Tibial artery (tissue), 4 donors: ENCODE measurements at regions not wholly inside any gene's neighbourhood (a gene's known extent, or its start where the extent isn't known, plus 50 kb on each side); places are given as distances from the start of the nearest gene placed in this dataset.

Source experiments
- DNase-seq, 2 donors: peaks; one replicate each; pipeline ENCODE4 v3.0.0-alpha.2; 2019
- H3K27ac ChIP-seq, 2 donors: fragments of 200-600 bp; sonication (generic) in 1 of 2; 1 replicate in 1 of 2; 2 replicates in 1 of 2; pipeline ENCODE4 v1.5.1; 2018 to 2019; ENCODE audit warnings: mild to moderate bottlenecking in 1 of 2
- H3K27me3 ChIP-seq, 2 donors: fragments of 200-600 bp; sonication (generic) in 1 of 2; one replicate each; pipeline versions ENCODE4 v1.5.1 to v1.6.0; 2016 to 2019
- H3K36me3 ChIP-seq, 3 donors: fragments of 200-600 bp; sonication (generic) in 2 of 3; one replicate each; pipeline ENCODE4 v1.5.1; 2016 to 2019; ENCODE audit warnings: mild to moderate bottlenecking in 2 of 3
- H3K4me1 ChIP-seq, 4 donors: fragments of 200-600 bp; sonication (generic) in 2 of 4; 1 replicate in 3 of 4; 2 replicates in 1 of 4; pipeline ENCODE4 v1.5.1; 2016 to 2019
- H3K4me3 ChIP-seq, 2 donors: fragments of 200-600 bp; sonication (generic) in 1 of 2; 1 replicate in 1 of 2; 2 replicates in 1 of 2; pipeline ENCODE4 v1.5.1; 2018 to 2019; ENCODE audit warnings: mild to moderate bottlenecking in 2 of 2
- H3K9me3 ChIP-seq, 3 donors: fragments of 200-600 bp; sonication (generic) in 1 of 3; one replicate each; pipeline ENCODE4 v1.5.1; 2016 to 2019
- CTCF ChIP-seq, 2 experiments: fragments of 200-600 bp in 1 of 2; fragments of 450-650 bp in 1 of 2; IDR thresholded peaks; one replicate each; pipeline ENCODE4 v1.5.1; 2017 to 2019; ENCODE audit warnings: antibody characterized with exemption in 2 of 2, mild to moderate bottlenecking in 1 of 2, moderate library complexity in 1 of 2
- intact Hi-C: fragments of 100-400 bp; cut with DNase I; formaldehyde crosslinking; loops from one replicate; pipeline ENCODE4 v1.15.0; 2023; ENCODE audit warnings: low total_unique reads

- Histone ChIP-seq H3K36me3 (no peaks in the 10 kb centered on the region), H3K4me1 (no peaks in the 10 kb centered on the region), H3K27me3 (no peaks in the 10 kb centered on the region), H3K27ac (no peak overlapping the region), H3K9me3 (peaks cover 0 to 5% (median 0%) of the 10 kb centered on the region in 3 donors), H3K4me3 (no peak overlapping the region)
- intact Hi-C loops = no loop called here
- DNase-seq = no peak
- TF ChIP-seq CTCF (IDR thresholded peaks at IDR 0.05) = no peak
Observed at GRCh38 chr4:58711039-58711438, 1600.9 kb upstream of the IGFBP7 start.

DNA sequence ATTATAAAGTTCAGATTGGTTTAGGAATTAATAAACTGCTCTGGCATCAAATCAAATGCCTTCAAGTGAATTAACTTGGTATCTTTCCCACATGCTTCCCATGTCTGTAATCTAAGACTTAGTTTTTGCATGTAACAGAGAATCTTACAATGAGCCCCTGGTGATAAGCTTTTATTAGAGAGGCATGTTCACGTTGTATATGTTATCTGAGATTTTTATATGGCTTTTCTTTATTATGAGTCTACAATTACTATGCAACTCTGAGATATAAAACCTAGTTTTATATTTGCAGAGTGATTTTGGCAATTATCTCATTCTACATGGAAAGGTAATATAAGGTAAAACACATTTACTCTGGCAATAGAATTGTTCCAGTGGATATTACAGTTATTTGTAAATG, 1578.4 kb upstream of the IGFBP7 start:
- no peaks in the 10 kb centered on the region for H3K9me3 ChIP-seq
- intact Hi-C loops = no loop called here
- no peak for TF ChIP-seq CTCF (IDR thresholded peaks at IDR 0.05)
- H3K27me3 ChIP-seq = no peaks in the 10 kb centered on the region
- H3K4me3 ChIP-seq = no peak overlapping the region
- no peak for DNase-seq
- no peaks in the 10 kb centered on the region for H3K36me3 ChIP-seq
- no peak overlapping the region for H3K27ac ChIP-seq
- no peaks in the 10 kb centered on the region for H3K4me1 ChIP-seq

- no peaks in the 10 kb centered on the region for H3K27me3 ChIP-seq
- H3K9me3 ChIP-seq = no peaks in the 10 kb centered on the region
- no peak for DNase-seq
- H3K27ac ChIP-seq = no peak overlapping the region
- H3K4me3 ChIP-seq = no peak overlapping the region
- no peaks in the 10 kb centered on the region for H3K4me1 ChIP-seq
- TF ChIP-seq CTCF (IDR thresholded peaks at IDR 0.05) = no peak
- intact Hi-C loops = no loop called here
- no peaks in the 10 kb centered on the region for H3K36me3 ChIP-seq
Observed at GRCh38 chr4:58679886-58680285, 1569.7 kb upstream of the IGFBP7 start.

- no peak for DNase-seq
- no peak overlapping the region for H3K4me3 ChIP-seq
- no peaks in the 10 kb centered on the region for H3K27me3 ChIP-seq
- H3K27ac ChIP-seq = no peak overlapping the region
- H3K4me1 ChIP-seq = no peaks in the 10 kb centered on the region
- intact Hi-C loops = no loop called here
- no peak for TF ChIP-seq CTCF (IDR thresholded peaks at IDR 0.05)
- no peaks in the 10 kb centered on the region for H3K9me3 ChIP-seq
- H3K36me3 ChIP-seq = no peaks in the 10 kb centered on the region
Observed at GRCh38 chr4:58679051-58679450, 1568.9 kb upstream of the IGFBP7 start.

DNA sequence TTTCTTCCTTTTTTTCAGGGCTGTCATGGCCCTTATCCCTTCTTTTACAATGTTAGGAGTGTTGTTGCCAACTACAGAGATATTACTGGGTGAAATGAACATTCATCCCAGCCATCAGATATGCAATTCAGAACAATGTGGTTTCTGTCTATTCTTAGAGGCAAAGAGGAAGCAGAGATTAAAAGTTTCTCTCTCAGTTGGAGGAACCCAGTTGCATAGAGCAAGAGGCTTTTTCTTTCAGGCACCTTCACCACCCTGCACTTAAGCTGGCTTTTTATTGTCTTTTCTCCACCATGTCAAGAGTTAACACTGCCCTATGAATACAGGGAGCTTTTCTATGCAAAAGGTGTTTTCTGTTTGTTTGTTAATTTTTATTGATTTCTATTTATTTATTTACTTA, 1559.6 kb upstream of the IGFBP7 start:
- no peak for TF ChIP-seq CTCF (IDR thresholded peaks at IDR 0.05)
- Histone ChIP-seq H3K9me3 (no peaks in the 10 kb centered on the region), H3K4me3 (no peak overlapping the region), H3K27me3 (no peaks in the 10 kb centered on the region), H3K36me3 (no peaks in the 10 kb centered on the region), H3K4me1 (no peaks in the 10 kb centered on the region), H3K27ac (no peak overlapping the region)
- DNase-seq = no peak
- intact Hi-C loops = no loop called here

DNA sequence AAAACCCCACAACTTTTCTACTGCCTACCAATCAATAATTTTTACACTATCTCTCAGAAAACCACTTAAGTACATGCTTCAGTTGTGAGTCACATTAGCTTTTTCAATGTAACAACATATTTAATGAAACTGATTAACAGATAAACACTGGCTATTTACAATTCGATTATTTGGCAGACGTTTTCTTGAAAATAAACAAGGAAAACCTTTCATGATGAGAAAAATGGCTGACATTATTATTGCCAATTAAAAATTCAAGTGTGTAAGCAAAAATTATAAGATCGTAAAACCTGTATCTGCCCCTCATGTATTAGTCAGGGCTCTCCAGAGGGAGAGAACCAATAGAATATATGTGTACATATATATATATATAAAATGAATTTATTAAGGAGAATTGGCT, 1555.5 kb upstream of the IGFBP7 start:
- Histone ChIP-seq H3K27ac (no peak overlapping the region), H3K4me1 (no peaks in the 10 kb centered on the region), H3K27me3 (no peaks in the 10 kb centered on the region), H3K4me3 (no peak overlapping the region), H3K9me3 (no peaks in the 10 kb centered on the region), H3K36me3 (no peaks in the 10 kb centered on the region)
- no peak for DNase-seq
- TF ChIP-seq CTCF (IDR thresholded peaks at IDR 0.05) = no peak
- intact Hi-C loops = no loop called here
